ENCODE measurements at regions not wholly inside any gene's neighbourhood (a gene's known extent, or its start where the extent isn't known, plus 50 kb on each side); places are given as distances from the start of the nearest gene placed in this dataset.

- no peaks in the 10 kb centered on the region for H3K4me1 Mint-ChIP-seq
- POLR2A ChIA-PET, result no interaction called here
- WGBS (ENCODE audit: insufficient coverage), result no CpG with 5 or more reads among the region's 1 CpG
Observed at GRCh38 chrX:15107367-15107988, 162.4 kb downstream of the ASB9 start.

DNA sequence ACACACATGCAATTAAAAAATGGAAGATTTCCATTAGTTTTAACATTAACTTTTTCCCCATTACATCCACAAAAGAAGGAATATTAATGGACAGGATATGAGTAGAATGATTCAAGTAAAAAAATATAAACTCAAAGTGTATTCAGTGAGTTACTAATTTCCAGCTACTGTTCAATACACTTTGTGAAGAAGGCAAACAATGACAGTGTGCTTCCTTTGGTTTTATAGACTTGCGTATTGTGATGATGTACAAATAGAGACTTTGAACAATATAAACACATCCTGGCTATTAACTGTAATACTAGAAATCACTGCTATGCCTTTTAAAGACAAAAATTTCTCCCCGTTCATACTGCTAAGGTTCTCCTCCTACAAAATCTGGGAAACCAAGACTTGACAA lies 171.4 kb downstream of the ASB9 start:
- no peaks in the 10 kb centered on the region for H3K79me2 ChIP-seq (ENCODE audit: control insufficient read depth, insufficient read depth, low read length)
- no peaks in the 10 kb centered on the region for H3K36me3 ChIP-seq (replicated peaks in 1 of 2; ENCODE audit: control extremely low read depth in 1 of 2, control insufficient read depth in 1 of 2, extremely low read depth in 1 of 2, insufficient read depth in 2 of 2, low read length in 1 of 2)
- Mint-ChIP-seq H3K27me3 (no peaks in the 10 kb centered on the region), H3K4me1 (no peaks in the 10 kb centered on the region), H3K27ac (no peak overlapping the region), H3K9me3 (ENCODE audit: insufficient read depth) (no peaks in the 10 kb centered on the region), H3K4me3 (no peak overlapping the region)
- no peaks in the 10 kb centered on the region for H3K27me3 ChIP-seq (replicated peaks in 1 of 4; ENCODE audit: control extremely low read depth in 1 of 4, control insufficient read depth in 3 of 4, insufficient read depth in 4 of 4, low read length in 3 of 4)
- intact Hi-C loops (cut with micrococcal nuclease), result no loop called here
- no peaks in the 10 kb centered on the region for H3K9me3 ChIP-seq (ENCODE audit: control extremely low read depth in 1 of 3, control insufficient read depth in 2 of 3, insufficient read depth in 1 of 3, low read length in 2 of 3)
- H2AFZ ChIP-seq (ENCODE audit: insufficient read depth, low read depth, low read length, poor library complexity, severe bottlenecking), result no peak overlapping the region
- H3K9ac ChIP-seq (ENCODE audit: low read length), result no peak overlapping the region
- TF ChIP-seq, protein P1, sequence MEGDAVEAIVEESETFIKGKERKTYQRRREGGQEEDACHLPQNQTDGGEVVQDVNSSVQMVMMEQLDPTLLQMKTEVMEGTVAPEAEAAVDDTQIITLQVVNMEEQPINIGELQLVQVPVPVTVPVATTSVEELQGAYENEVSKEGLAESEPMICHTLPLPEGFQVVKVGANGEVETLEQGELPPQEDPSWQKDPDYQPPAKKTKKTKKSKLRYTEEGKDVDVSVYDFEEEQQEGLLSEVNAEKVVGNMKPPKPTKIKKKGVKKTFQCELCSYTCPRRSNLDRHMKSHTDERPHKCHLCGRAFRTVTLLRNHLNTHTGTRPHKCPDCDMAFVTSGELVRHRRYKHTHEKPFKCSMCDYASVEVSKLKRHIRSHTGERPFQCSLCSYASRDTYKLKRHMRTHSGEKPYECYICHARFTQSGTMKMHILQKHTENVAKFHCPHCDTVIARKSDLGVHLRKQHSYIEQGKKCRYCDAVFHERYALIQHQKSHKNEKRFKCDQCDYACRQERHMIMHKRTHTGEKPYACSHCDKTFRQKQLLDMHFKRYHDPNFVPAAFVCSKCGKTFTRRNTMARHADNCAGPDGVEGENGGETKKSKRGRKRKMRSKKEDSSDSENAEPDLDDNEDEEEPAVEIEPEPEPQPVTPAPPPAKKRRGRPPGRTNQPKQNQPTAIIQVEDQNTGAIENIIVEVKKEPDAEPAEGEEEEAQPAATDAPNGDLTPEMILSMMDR (IDR thresholded peaks at IDR 0.05), result no peak
- no peak for TF ChIP-seq EZH2 (IDR thresholded peaks at IDR 0.05; ENCODE audit: borderline replicate concordance, insufficient read depth, low read depth, low read length, poor library complexity, severe bottlenecking)
- H3K4me3 ChIP-seq (ENCODE audit: control extremely low read depth in 1 of 5, extremely low read depth in 1 of 5, insufficient read depth in 1 of 5, low read depth in 2 of 5, low read length in 4 of 5), result no peak overlapping the region
- no CpG with 5 or more reads among the region's 2 CpGs for WGBS (ENCODE audit: insufficient coverage)
- H3K4me1 ChIP-seq (ENCODE audit: control insufficient read depth in 2 of 2, insufficient read depth in 2 of 2, low read length in 2 of 2), result no peaks in the 10 kb centered on the region
- no peaks in the 10 kb centered on the region for H4K20me1 ChIP-seq (ENCODE audit: control insufficient read depth, insufficient read depth, low read length, poor library complexity, severe bottlenecking)
- POLR2A ChIA-PET, result no interaction called here
- ATAC-seq (ENCODE audit: low read depth), result no peak
- CTCF ChIA-PET, result no interaction called here
- no peak overlapping the region for H3K4me2 ChIP-seq (replicated peaks; ENCODE audit: low read depth, low read length, poor library complexity, severe bottlenecking)
- no peak for DNase-seq
- H3K27ac ChIP-seq (ENCODE audit: low read length in 2 of 2), result no peak overlapping the region

More at GRCh38 chrX:15107367-15107988, 162.4 kb downstream of the ASB9 start:
- no peaks in the 10 kb centered on the region for H4K20me1 ChIP-seq (ENCODE audit: control insufficient read depth, insufficient read depth, low read length, poor library complexity, severe bottlenecking)
- H3K9me3 ChIP-seq (ENCODE audit: control extremely low read depth in 1 of 3, control insufficient read depth in 2 of 3, insufficient read depth in 1 of 3, low read length in 2 of 3), result peaks cover 0 to 3% (median 0%) of the 10 kb centered on the region in 3 donors
- H3K36me3 ChIP-seq (replicated peaks in 1 of 2; ENCODE audit: control extremely low read depth in 1 of 2, control insufficient read depth in 1 of 2, extremely low read depth in 1 of 2, insufficient read depth in 2 of 2, low read length in 1 of 2), result no peaks in the 10 kb centered on the region
- no peaks in the 10 kb centered on the region for H3K4me1 ChIP-seq (ENCODE audit: control insufficient read depth in 2 of 2, insufficient read depth in 2 of 2, low read length in 2 of 2)
- Mint-ChIP-seq H3K9me3 (ENCODE audit: insufficient read depth) (peaks cover 5% of the 10 kb centered on the region), H3K27me3 (no peaks in the 10 kb centered on the region), H3K4me3 (no peak overlapping the region), H3K27ac (no peak overlapping the region)
- TF ChIP-seq, protein P1 (IDR thresholded peaks at IDR 0.05), result no peak
- no peak for TF ChIP-seq EZH2 (IDR thresholded peaks at IDR 0.05; ENCODE audit: borderline replicate concordance, insufficient read depth, low read depth, low read length, poor library complexity, severe bottlenecking)
- no peak overlapping the region for H3K4me3 ChIP-seq (ENCODE audit: control extremely low read depth in 1 of 5, extremely low read depth in 1 of 5, insufficient read depth in 1 of 5, low read depth in 2 of 5, low read length in 4 of 5)
- no peak overlapping the region for H3K27ac ChIP-seq (ENCODE audit: low read length in 2 of 2)
- no peak overlapping the region for H3K9ac ChIP-seq (ENCODE audit: low read length)
- H2AFZ ChIP-seq (ENCODE audit: insufficient read depth, low read depth, low read length, poor library complexity, severe bottlenecking), result no peak overlapping the region
- H3K79me2 ChIP-seq (ENCODE audit: control insufficient read depth, insufficient read depth, low read length), result no peaks in the 10 kb centered on the region
- H3K4me2 ChIP-seq (replicated peaks; ENCODE audit: low read depth, low read length, poor library complexity, severe bottlenecking), result no peak overlapping the region
- CTCF ChIA-PET, result no interaction called here
- ATAC-seq (ENCODE audit: low read depth), result no peak
- DNase-seq, result no peak
- no peaks in the 10 kb centered on the region for H3K27me3 ChIP-seq (replicated peaks in 1 of 4; ENCODE audit: control extremely low read depth in 1 of 4, control insufficient read depth in 3 of 4, insufficient read depth in 4 of 4, low read length in 3 of 4)
- intact Hi-C loops (cut with micrococcal nuclease), result no loop called here
